ENCODE measurements at regions not wholly inside any gene's neighbourhood (a gene's known extent, or its start where the extent isn't known, plus 50 kb on each side); places are given as distances from the start of the nearest gene placed in this dataset.

GRCh38 chr22:47750086-47750485 lies 987.6 kb downstream of the TBC1D22A start:
- no peak for TF ChIP-seq CTCF (IDR thresholded peaks at IDR 0.05)
- TF ChIP-seq EZH2 (IDR thresholded peaks at IDR 0.05; ENCODE audit: borderline replicate concordance, insufficient read depth, low read depth, low read length, poor library complexity, severe bottlenecking): no peak
